Natural killer cell (primary cell): ENCODE measurements at regions not wholly inside any gene's neighbourhood (a gene's known extent, or its start where the extent isn't known, plus 50 kb on each side); places are given as distances from the start of the nearest gene placed in this dataset.

ENCODE experiments used
- ATAC-seq, 3 donors: fragments of 150-1000 bp in 2 of 3; fragments of 200-7000 bp in 1 of 3; cut with Tn5 transposase; 1 replicate in 1 of 3; 2 replicates in 2 of 3; pipeline ENCODE4 v1.10.0; 2021; ENCODE audit warnings: mild to moderate bottlenecking in 2 of 3, moderate library complexity in 2 of 3
- DNase-seq, 2 donors: peaks; one replicate each; pipeline versions ENCODE4 v3.0.0 to v3.0.0-alpha.2; 2013 to 2021; ENCODE audit warnings: mixed read lengths in 1 of 2
- H3K27ac ChIP-seq: one replicate; pipeline ENCODE4 v1.5.1; 2013; ENCODE audit warnings: mild to moderate bottlenecking, low read length
- H3K27me3 ChIP-seq: one replicate; pipeline ENCODE4 v1.6.1; 2013; ENCODE audit warnings: low read length; ENCODE audit not compliant: control insufficient read depth, insufficient read depth
- H3K36me3 ChIP-seq: one replicate; pipeline ENCODE4 v1.6.1; 2013; ENCODE audit warnings: low read length; ENCODE audit not compliant: control insufficient read depth, insufficient read depth
- H3K4me1 ChIP-seq: one replicate; pipeline ENCODE4 v1.6.1; 2013; ENCODE audit warnings: low read length; ENCODE audit not compliant: control insufficient read depth, insufficient read depth
- H3K4me3 ChIP-seq: one replicate; pipeline ENCODE4 v1.5.1; 2013; ENCODE audit warnings: low read length
- H3K9me3 ChIP-seq: one replicate; pipeline ENCODE4 v1.6.1; 2013; ENCODE audit warnings: low read length; ENCODE audit not compliant: control insufficient read depth, insufficient read depth
- H3K27ac Mint-ChIP-seq, 2 donors: one replicate each; pipeline ENCODE4 v1.8.0; 2022; ENCODE audit warnings: mild to moderate bottlenecking in 2 of 2, mixed read lengths in 2 of 2, moderate library complexity in 1 of 2
- H3K27me3 Mint-ChIP-seq, 2 donors: one replicate each; pipeline ENCODE4 v1.8.0; 2022; ENCODE audit warnings: low read depth in 2 of 2, mixed read lengths in 2 of 2
- H3K36me3 Mint-ChIP-seq: one replicate; pipeline ENCODE4 v1.8.0; 2022; ENCODE audit warnings: mixed read lengths
- H3K4me1 Mint-ChIP-seq, 2 donors: one replicate each; pipeline ENCODE4 v1.8.0; 2022; ENCODE audit warnings: mixed read lengths in 2 of 2
- H3K4me3 Mint-ChIP-seq: one replicate; pipeline ENCODE4 v1.8.0; 2022; ENCODE audit warnings: mild to moderate bottlenecking, moderate library complexity, mixed read lengths
- H3K9me3 Mint-ChIP-seq, 2 donors: one replicate each; pipeline ENCODE4 v1.8.0; 2022; ENCODE audit warnings: mixed read lengths in 2 of 2
- CTCF ChIP-seq: fragments of 200-600 bp; IDR thresholded peaks from one replicate; pipeline ENCODE4 v1.8.0; 2022; ENCODE audit warnings: antibody characterized with exemption
- WGBS: methylation state at CpG from one replicate; pipeline ENCODE4 v1.1.7; 2013; ENCODE audit warnings: missing lambda C conversion rate; ENCODE audit not compliant: insufficient coverage; 5-methylcytosine and 5-hydroxymethylcytosine counted together
- intact Hi-C: fragments of 100-400 bp; cut with micrococcal nuclease; formaldehyde crosslinking; loops from one replicate; pipeline ENCODE4 v1.14.2; 2022

- Histone ChIP-seq H3K27ac (no peak overlapping the region), H3K27me3 (no peaks in the 10 kb centered on the region), H3K36me3 (no peaks in the 10 kb centered on the region), H3K9me3 (peaks cover under 1% of the 10 kb centered on the region), H3K4me1 (no peaks in the 10 kb centered on the region), H3K4me3 (no peak overlapping the region)
- Mint-ChIP-seq H3K4me3 (no peak overlapping the region), H3K27ac (no peak overlapping the region), H3K36me3 (no peaks in the 10 kb centered on the region), H3K9me3 (peaks cover 14 to 15% of the 10 kb centered on the region in 2 donors), H3K4me1 (no peaks in the 10 kb centered on the region), H3K27me3 (no peaks in the 10 kb centered on the region)
- ATAC-seq (no peak), DNase-seq (no peak)
- TF ChIP-seq CTCF: no peak
- intact Hi-C loops: no loop called here
Observed at GRCh38 chr4:127219232-127219631, 413.5 kb upstream of the INTU start.

- Mint-ChIP-seq H3K27ac (no peak overlapping the region), H3K9me3 (peaks cover 8 to 11% of the 10 kb centered on the region in 2 donors), H3K36me3 (peaks cover 6% of the 10 kb centered on the region), H3K4me3 (no peak overlapping the region), H3K27me3 (no peaks in the 10 kb centered on the region), H3K4me1 (no peaks in the 10 kb centered on the region)
- Histone ChIP-seq H3K27me3 (no peaks in the 10 kb centered on the region), H3K4me1 (no peaks in the 10 kb centered on the region), H3K9me3 (peaks cover 5% of the 10 kb centered on the region), H3K27ac (no peak overlapping the region), H3K4me3 (no peak overlapping the region), H3K36me3 (no peaks in the 10 kb centered on the region)
- 86% methylated on average over 5 of the region's 5 CpGs for WGBS
- ATAC-seq (no peak), DNase-seq (no peak)
- intact Hi-C loops: no loop called here
- TF ChIP-seq CTCF: no peak
Observed at GRCh38 chr4:127224556-127224955, 408.2 kb upstream of the INTU start.

- Mint-ChIP-seq H3K27me3 (no peaks in the 10 kb centered on the region), H3K9me3 (peaks cover 11 to 17% of the 10 kb centered on the region in 2 donors), H3K4me1 (no peaks in the 10 kb centered on the region), H3K36me3 (peaks cover 6% of the 10 kb centered on the region), H3K4me3 (no peak overlapping the region), H3K27ac (no peak overlapping the region)
- 84% methylated on average over 3 of the region's 3 CpGs for WGBS
- H3K27me3 ChIP-seq: no peaks in the 10 kb centered on the region
- no peaks in the 10 kb centered on the region for H3K4me1 ChIP-seq
- H3K27ac ChIP-seq: no peak overlapping the region
- H3K4me3 ChIP-seq: no peak overlapping the region
- DNase-seq (no peak), ATAC-seq (no peak)
- intact Hi-C loops: no loop called here
- H3K36me3 ChIP-seq: no peaks in the 10 kb centered on the region
- peaks cover under 1% of the 10 kb centered on the region for H3K9me3 ChIP-seq
- no peak for TF ChIP-seq CTCF
Observed at GRCh38 chr4:127229855-127230608, 402.7 kb upstream of the INTU start.

GRCh38 chr4:127236889-127237288, 395.9 kb upstream of the INTU start:
- no peak for TF ChIP-seq CTCF
- Mint-ChIP-seq H3K27me3 (no peaks in the 10 kb centered on the region), H3K36me3 (no peaks in the 10 kb centered on the region), H3K27ac (no peak overlapping the region), H3K4me3 (no peak overlapping the region), H3K9me3 (peaks cover 5 to 22% of the 10 kb centered on the region in 2 donors), H3K4me1 (no peaks in the 10 kb centered on the region)
- DNase-seq (no peak), ATAC-seq (no peak)
- H3K27me3 ChIP-seq: no peaks in the 10 kb centered on the region
- no peak overlapping the region for H3K4me3 ChIP-seq
- peaks cover 2% of the 10 kb centered on the region for H3K9me3 ChIP-seq
- intact Hi-C loops: no loop called here
- H3K27ac ChIP-seq: no peak overlapping the region
- H3K36me3 ChIP-seq: no peaks in the 10 kb centered on the region
- H3K4me1 ChIP-seq: no peaks in the 10 kb centered on the region
- 86% methylated on average over 1 of the region's 2 CpGs for WGBS
